HCT116 (cell line): ENCODE measurements at regions not wholly inside any gene's neighbourhood (a gene's known extent, or its start where the extent isn't known, plus 50 kb on each side); places are given as distances from the start of the nearest gene placed in this dataset.

Experiments
- ATAC-seq: fragments of 200-7000 bp; cut with Tn5 transposase; 2 replicates; pipeline ENCODE4 v1.9.1; 2020; ENCODE audit warnings: mild to moderate bottlenecking, moderate library complexity
- BruUV-seq: library from RNA; stranded (reverse); fragments of 400-500 nt; replicated peaks from 2 replicates; lab custom pipeline; 2021; lab: Mats Ljungman, UMichigan
- CTCF ChIA-PET: fragments of 300-600 bp; sonication (Branson Sonifier 250); formaldehyde crosslinking; loops from one replicate; lab custom pipeline; 2021; ENCODE audit warnings: antibody characterized with exemption; lab: Charles Lee
- POLR2A ChIA-PET: fragments of 300-600, 350-600 bp; sonication (Branson Sonifier 250); formaldehyde crosslinking; loops from one replicate; lab custom pipeline; 2021; ENCODE audit warnings: antibody characterized with exemption; lab: Charles Lee
- RAD21 ChIA-PET, 2 experiments: fragments of 300-600 bp; sonication (Branson Sonifier 250); formaldehyde crosslinking; loops; one replicate each; lab custom pipeline; 2023; ENCODE audit warnings: low total read pairs in 2 of 2; ENCODE audit not compliant: uncharacterized antibody in 2 of 2, unreplicated experiment in 2 of 2, low non-redundant PET in 1 of 2; lab: Charles Lee
- DNase-seq: peaks from one replicate; pipeline ENCODE4 v3.0.0-alpha.2; 2010; ENCODE audit warnings: low read depth, low spot score
- H2AFZ ChIP-seq: fragments of 200-600 bp; shearing (Covaris generic), sonication (generic); 2 replicates; pipeline ENCODE4 v1.6.1; 2017; ENCODE audit warnings: low read depth, mixed run types, mixed read lengths, antibody characterized with exemption, low read length; ENCODE audit not compliant: poor library complexity, severe bottlenecking
- H3K27ac ChIP-seq: 2 replicates; pipeline ENCODE4 v1.5.1; 2012; ENCODE audit warnings: low read depth, low read length
- H3K27me3 ChIP-seq: fragments of 200-600 bp; sonication (generic); 2 replicates; pipeline ENCODE4 v1.6.1; 2016; ENCODE audit warnings: mixed run types, low read length, mixed read lengths; ENCODE audit not compliant: insufficient read depth
- H3K36me3 ChIP-seq, 2 experiments: fragments of 200-500 bp in 1 of 2; fragments of 200-600 bp in 1 of 2; sonication (Bioruptor generic) in 1 of 2; sonication (generic) in 1 of 2; 2 replicates each; pipeline versions ENCODE4 v1.5.1 to v1.6.1; 2014 to 2016; ENCODE audit warnings: low read length in 2 of 2, inconsistent platforms in 1 of 2, mixed read lengths in 1 of 2, mixed run types in 1 of 2; ENCODE audit not compliant: insufficient read depth in 2 of 2, control insufficient read depth in 1 of 2
- H3K4me1 ChIP-seq, 2 experiments: fragments of 200-600 bp in 1 of 2; sonication (generic) in 1 of 2; 2 replicates each; pipeline versions ENCODE4 v1.5.1 to v1.6.1; 2012 to 2017; ENCODE audit warnings: low read length in 2 of 2, inconsistent platforms in 1 of 2, mild to moderate bottlenecking in 1 of 2, mixed read lengths in 1 of 2, mixed run types in 1 of 2, moderate library complexity in 1 of 2; ENCODE audit not compliant: insufficient read depth in 2 of 2, control insufficient read depth in 1 of 2
- H3K4me2 ChIP-seq: fragments of 200-600 bp; sonication (generic); 2 replicates; pipeline ENCODE4 v1.6.1; 2017; ENCODE audit warnings: mixed run types, low read length, mixed read lengths
- H3K4me3 ChIP-seq, 2 experiments: fragments of 200-600 bp in 1 of 2; sonication (generic) in 1 of 2; replicated peaks in 1 of 2; 2 replicates each; pipeline ENCODE4 v1.5.1; 2011 to 2016; ENCODE audit warnings: low read length in 2 of 2, control low read depth in 1 of 2, low read depth in 1 of 2, mild to moderate bottlenecking in 1 of 2, mixed read lengths in 1 of 2, mixed run types in 1 of 2
- H3K79me2 ChIP-seq: fragments of 200-600 bp; sonication (generic); 2 replicates; pipeline ENCODE4 v1.6.1; 2017; ENCODE audit warnings: mild to moderate bottlenecking, mixed run types, low read length, moderate library complexity, mixed read lengths; ENCODE audit not compliant: insufficient read depth
- H3K9ac ChIP-seq: fragments of 200-600 bp; sonication (generic); 2 replicates; pipeline ENCODE4 v1.6.1; 2016; ENCODE audit warnings: low read length, mixed read lengths
- H3K9me2 ChIP-seq: fragments of 200-600 bp; sonication (generic), shearing (Covaris generic); 2 replicates; pipeline ENCODE4 v1.6.1; 2017; ENCODE audit warnings: mixed run types, mild to moderate bottlenecking, moderate library complexity; ENCODE audit not compliant: insufficient read depth
- H3K9me3 ChIP-seq, 2 experiments: fragments of 200-500 bp in 1 of 2; fragments of 200-600 bp in 1 of 2; sonication (Bioruptor generic) in 1 of 2; sonication (generic) in 1 of 2; 2 replicates each; pipeline ENCODE4 v1.6.1; 2014 to 2017; ENCODE audit warnings: low read length in 2 of 2, mixed read lengths in 2 of 2, inconsistent platforms in 1 of 2, low read depth in 1 of 2, mild to moderate bottlenecking in 1 of 2, mixed run types in 1 of 2, moderate library complexity in 1 of 2; ENCODE audit not compliant: control insufficient read depth in 1 of 2, insufficient read depth in 1 of 2
- H4K20me1 ChIP-seq: fragments of 200-600 bp; sonication (generic), shearing (Covaris generic); 2 replicates; pipeline ENCODE4 v1.6.1; 2017; ENCODE audit warnings: mixed run types, mild to moderate bottlenecking, moderate library complexity; ENCODE audit not compliant: insufficient read depth
- CEBPB ChIP-seq: IDR thresholded peaks from 2 replicates; pipeline ENCODE4 v1.6.1; 2012; ENCODE audit warnings: low read depth
- EGR1 ChIP-seq: IDR thresholded peaks from 2 replicates; pipeline ENCODE4 v1.6.1; 2012; ENCODE audit warnings: low read depth
- ELF1 ChIP-seq: IDR thresholded peaks from 2 replicates; pipeline ENCODE4 v1.6.1; 2012; ENCODE audit warnings: low read depth, borderline replicate concordance
- EZH2 ChIP-seq: fragments of 200-600 bp; sonication (generic); IDR thresholded peaks from 2 replicates; pipeline ENCODE4 v1.6.1; 2017; ENCODE audit warnings: antibody characterized with exemption, mixed run types
- POLR2A ChIP-seq: IDR thresholded peaks from 2 replicates; pipeline ENCODE4 v1.7.0; 2011; ENCODE audit warnings: borderline replicate concordance; ENCODE audit not compliant: insufficient read depth, insufficient read length; ENCODE audit errors: extremely low read depth
- RAD21 ChIP-seq: IDR thresholded peaks from 2 replicates; pipeline ENCODE4 v1.6.1; 2012; ENCODE audit warnings: low read depth, mild to moderate bottlenecking
- SP1 ChIP-seq: IDR thresholded peaks from 2 replicates; pipeline ENCODE4 v1.6.1; 2012; ENCODE audit warnings: low read depth
- ZNF274 ChIP-seq: fragments of 200-500 bp; sonication (Bioruptor generic); IDR thresholded peaks from 2 replicates; pipeline ENCODE4 v1.6.1; 2014; ENCODE audit warnings: mild to moderate bottlenecking, low read depth, low read length, inconsistent platforms
- intact Hi-C: fragments of 100-400 bp; cut with micrococcal nuclease; formaldehyde crosslinking; loops from 2 replicates; pipeline ENCODE4 v1.10.0; 2022
- TF ChIP-seq, protein P1 (sequence below): IDR thresholded peaks from 2 replicates; pipeline ENCODE4 v1.6.1; 2012
- TF ChIP-seq, protein P2 (sequence below), 3 experiments: fragments of 200-600 bp in 1 of 3; sonication (generic) in 1 of 3; IDR thresholded peaks in 2 of 3; conservative IDR thresholded peaks in 1 of 3; 2 replicates each; pipeline ENCODE4 v1.5.1; 2012 to 2017; ENCODE audit warnings: low read depth in 2 of 3, low read length in 2 of 3, antibody characterized with exemption in 1 of 3, borderline replicate concordance in 1 of 3, control low read depth in 1 of 3, mild to moderate bottlenecking in 1 of 3, mixed read lengths in 1 of 3, mixed run types in 1 of 3, moderate library complexity in 1 of 3; ENCODE audit not compliant: insufficient read depth in 1 of 3
- TF ChIP-seq, protein P3 (sequence below): IDR thresholded peaks from 2 replicates; pipeline ENCODE4 v1.6.1; 2011; ENCODE audit warnings: mild to moderate bottlenecking, low read length, moderate library complexity; ENCODE audit not compliant: insufficient replicate concordance; ENCODE audit errors: extremely low read depth

DNA sequence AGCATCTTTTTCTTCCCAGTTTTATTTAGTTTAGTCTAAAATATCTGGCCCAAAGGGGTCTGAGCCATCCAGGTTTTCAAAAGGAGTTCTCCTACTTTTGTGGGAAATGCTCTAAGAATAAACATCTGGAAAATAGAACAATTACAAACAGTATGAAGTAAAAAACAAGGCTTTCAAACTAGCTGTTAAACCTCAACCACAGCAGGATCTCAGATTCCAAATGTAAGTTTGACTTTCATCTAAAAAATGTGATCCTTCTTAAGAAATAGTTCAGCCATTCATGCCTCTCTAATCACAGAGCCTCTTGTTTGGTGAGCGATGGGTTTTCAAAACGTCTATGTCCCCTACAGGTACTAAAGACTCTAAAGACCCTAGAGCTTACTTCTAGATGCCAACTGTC lies 413.5 kb downstream of the DUSP10 start:
- TF ChIP-seq, protein P1, sequence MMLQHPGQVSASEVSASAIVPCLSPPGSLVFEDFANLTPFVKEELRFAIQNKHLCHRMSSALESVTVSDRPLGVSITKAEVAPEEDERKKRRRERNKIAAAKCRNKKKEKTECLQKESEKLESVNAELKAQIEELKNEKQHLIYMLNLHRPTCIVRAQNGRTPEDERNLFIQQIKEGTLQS = no peak
- TF ChIP-seq EGR1 (no peak), RAD21 (no peak), ZNF274 (no peak)
- TF ChIP-seq, protein P2, sequence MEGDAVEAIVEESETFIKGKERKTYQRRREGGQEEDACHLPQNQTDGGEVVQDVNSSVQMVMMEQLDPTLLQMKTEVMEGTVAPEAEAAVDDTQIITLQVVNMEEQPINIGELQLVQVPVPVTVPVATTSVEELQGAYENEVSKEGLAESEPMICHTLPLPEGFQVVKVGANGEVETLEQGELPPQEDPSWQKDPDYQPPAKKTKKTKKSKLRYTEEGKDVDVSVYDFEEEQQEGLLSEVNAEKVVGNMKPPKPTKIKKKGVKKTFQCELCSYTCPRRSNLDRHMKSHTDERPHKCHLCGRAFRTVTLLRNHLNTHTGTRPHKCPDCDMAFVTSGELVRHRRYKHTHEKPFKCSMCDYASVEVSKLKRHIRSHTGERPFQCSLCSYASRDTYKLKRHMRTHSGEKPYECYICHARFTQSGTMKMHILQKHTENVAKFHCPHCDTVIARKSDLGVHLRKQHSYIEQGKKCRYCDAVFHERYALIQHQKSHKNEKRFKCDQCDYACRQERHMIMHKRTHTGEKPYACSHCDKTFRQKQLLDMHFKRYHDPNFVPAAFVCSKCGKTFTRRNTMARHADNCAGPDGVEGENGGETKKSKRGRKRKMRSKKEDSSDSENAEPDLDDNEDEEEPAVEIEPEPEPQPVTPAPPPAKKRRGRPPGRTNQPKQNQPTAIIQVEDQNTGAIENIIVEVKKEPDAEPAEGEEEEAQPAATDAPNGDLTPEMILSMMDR (IDR thresholded peaks at IDR 0.05 in 2 of 3, conservative IDR thresholded peaks at IDR 0.05 in 1 of 3; ENCODE audit: borderline replicate concordance in 1 of 3, insufficient read depth in 1 of 3, low read depth in 2 of 3, low read length in 2 of 3) = no peak
- BruUV-seq = no TSS peak
- Histone ChIP-seq H4K20me1 (no peaks in the 10 kb centered on the region), H3K36me3 (no peaks in the 10 kb centered on the region), H3K4me1 (no peaks in the 10 kb centered on the region), H3K9ac (no peak overlapping the region), H2AFZ (no peak overlapping the region), H3K79me2 (no peaks in the 10 kb centered on the region), H3K4me2 (no peak overlapping the region), H3K27ac (no peak overlapping the region), H3K4me3 (no peak overlapping the region), H3K9me2 (no peaks in the 10 kb centered on the region), H3K9me3 (no peaks in the 10 kb centered on the region), H3K27me3 (no peaks in the 10 kb centered on the region)
- ChIA-PET CTCF (no interaction called here), POLR2A (no interaction called here), RAD21 (no interaction called here)
- no peak for ATAC-seq
- intact Hi-C loops = no loop called here
- DNase-seq = no peak

DNA sequence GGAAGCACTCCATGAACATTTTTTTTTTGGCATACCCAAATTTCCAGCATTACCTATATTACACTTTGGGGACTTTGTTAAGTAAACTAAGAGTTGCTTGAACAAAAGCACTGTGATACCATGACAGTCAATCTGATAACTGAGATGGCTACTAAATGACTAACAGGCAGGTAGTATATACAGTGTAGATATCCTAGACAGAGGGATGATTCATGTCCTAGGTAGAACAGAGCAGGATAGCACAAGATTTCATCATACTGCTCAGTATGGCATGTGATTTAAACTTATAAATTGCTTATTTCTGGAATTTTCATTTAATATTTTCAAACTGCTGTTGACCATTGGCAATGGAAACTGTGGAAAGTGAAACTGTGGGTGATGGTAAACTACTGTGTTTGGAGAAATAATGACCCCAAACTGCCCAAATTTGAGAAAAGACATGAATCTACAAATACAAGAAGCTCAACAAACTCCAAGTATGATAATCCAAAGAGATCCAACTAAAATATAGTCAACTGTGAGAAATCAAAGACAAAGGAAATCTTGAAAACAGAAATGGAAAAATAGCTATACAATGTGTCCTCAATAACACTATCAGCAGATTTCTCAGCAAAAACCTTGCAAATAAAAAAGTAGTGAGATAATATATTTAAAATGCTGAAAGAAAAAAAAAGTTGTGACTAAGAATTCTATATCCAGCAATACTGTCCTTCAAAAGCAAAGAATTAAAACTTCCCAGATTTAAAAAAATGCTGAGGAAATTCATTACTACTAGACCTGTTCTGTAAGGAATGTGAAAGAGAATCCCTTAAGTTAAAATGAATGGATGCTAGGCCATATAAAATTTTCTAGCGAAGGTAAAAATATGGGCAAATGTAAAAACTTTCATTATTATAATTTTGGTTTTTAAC lies 410.4 kb downstream of the DUSP10 start:
- DNase-seq (no peak), ATAC-seq (no peak)
- ChIA-PET RAD21 (no interaction called here), POLR2A (no interaction called here), CTCF (no interaction called here)
- H3K9ac ChIP-seq = no peak overlapping the region
- no peaks in the 10 kb centered on the region for H3K27me3 ChIP-seq
- H3K9me3 ChIP-seq = no peaks in the 10 kb centered on the region
- H3K4me2 ChIP-seq = no peak overlapping the region
- no peak overlapping the region for H3K4me3 ChIP-seq
- no peaks in the 10 kb centered on the region for H3K36me3 ChIP-seq
- no TSS peak for BruUV-seq
- H3K4me1 ChIP-seq = peaks cover 5 to 15% of the 10 kb centered on the region in 2 experiments; a peak in 3 of 4 replicates
- no peaks in the 10 kb centered on the region for H3K9me2 ChIP-seq
- no peak overlapping the region for H3K27ac ChIP-seq
- H4K20me1 ChIP-seq = no peaks in the 10 kb centered on the region
- no peaks in the 10 kb centered on the region for H3K79me2 ChIP-seq
- intact Hi-C loops = no loop called here
- H2AFZ ChIP-seq = no peak overlapping the region
- TF ChIP-seq ELF1 = no peak
- no peak for TF ChIP-seq EZH2
- TF ChIP-seq POLR2A = no peak
- no peak for TF ChIP-seq SP1
- no peak for TF ChIP-seq CEBPB
- TF ChIP-seq, protein P3, sequence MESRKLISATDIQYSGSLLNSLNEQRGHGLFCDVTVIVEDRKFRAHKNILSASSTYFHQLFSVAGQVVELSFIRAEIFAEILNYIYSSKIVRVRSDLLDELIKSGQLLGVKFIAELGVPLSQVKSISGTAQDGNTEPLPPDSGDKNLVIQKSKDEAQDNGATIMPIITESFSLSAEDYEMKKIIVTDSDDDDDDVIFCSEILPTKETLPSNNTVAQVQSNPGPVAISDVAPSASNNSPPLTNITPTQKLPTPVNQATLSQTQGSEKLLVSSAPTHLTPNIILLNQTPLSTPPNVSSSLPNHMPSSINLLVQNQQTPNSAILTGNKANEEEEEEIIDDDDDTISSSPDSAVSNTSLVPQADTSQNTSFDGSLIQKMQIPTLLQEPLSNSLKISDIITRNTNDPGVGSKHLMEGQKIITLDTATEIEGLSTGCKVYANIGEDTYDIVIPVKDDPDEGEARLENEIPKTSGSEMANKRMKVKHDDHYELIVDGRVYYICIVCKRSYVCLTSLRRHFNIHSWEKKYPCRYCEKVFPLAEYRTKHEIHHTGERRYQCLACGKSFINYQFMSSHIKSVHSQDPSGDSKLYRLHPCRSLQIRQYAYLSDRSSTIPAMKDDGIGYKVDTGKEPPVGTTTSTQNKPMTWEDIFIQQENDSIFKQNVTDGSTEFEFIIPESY = no peak
- no peak for TF ChIP-seq EGR1
